ENCODE measurements at regions not wholly inside any gene's neighbourhood (a gene's known extent, or its start where the extent isn't known, plus 50 kb on each side); places are given as distances from the start of the nearest gene placed in this dataset.
"Not testable (repeated sequence)": the region's sequence is repeated elsewhere in the genome, so short reads cannot be mapped to it uniquely, and the experiment has no call there.

- not testable (repeated sequence) for H3K9me3 ChIP-seq (ENCODE audit: control insufficient read depth in 5 of 5, low read length in 5 of 5); H3K4me1 ChIP-seq (ENCODE audit: control insufficient read depth in 5 of 5, insufficient read depth in 5 of 5, low read length in 5 of 5); H3K4me3 ChIP-seq (ENCODE audit: low read depth in 1 of 5, low read length in 5 of 5); H3K36me3 ChIP-seq (ENCODE audit: control insufficient read depth in 5 of 5, insufficient read depth in 5 of 5, low read length in 5 of 5); H3K9ac ChIP-seq (ENCODE audit: low read length in 5 of 5); H3K27me3 ChIP-seq (ENCODE audit: control insufficient read depth in 5 of 5, insufficient read depth in 4 of 5, low read length in 5 of 5); H3K27ac ChIP-seq (ENCODE audit: low read depth, low read length)
Observed at GRCh38 chr1:83474946-83475345, 524.0 kb downstream of the TTLL7 start.

GRCh38 chr1:83473986-83474385, 524.9 kb downstream of the TTLL7 start:
- H3K4me3 ChIP-seq (ENCODE audit: low read depth in 1 of 5, low read length in 5 of 5); H3K27ac ChIP-seq (ENCODE audit: low read depth, low read length); H3K36me3 ChIP-seq (ENCODE audit: control insufficient read depth in 5 of 5, insufficient read depth in 5 of 5, low read length in 5 of 5); H3K4me1 ChIP-seq (ENCODE audit: control insufficient read depth in 5 of 5, insufficient read depth in 5 of 5, low read length in 5 of 5); H3K27me3 ChIP-seq (ENCODE audit: control insufficient read depth in 5 of 5, insufficient read depth in 4 of 5, low read length in 5 of 5); H3K9me3 ChIP-seq (ENCODE audit: control insufficient read depth in 5 of 5, low read length in 5 of 5); H3K9ac ChIP-seq (ENCODE audit: low read length in 5 of 5): not testable (repeated sequence)

- H3K9me3 ChIP-seq (ENCODE audit: control insufficient read depth in 5 of 5, low read length in 5 of 5); H3K27me3 ChIP-seq (ENCODE audit: control insufficient read depth in 5 of 5, insufficient read depth in 4 of 5, low read length in 5 of 5); H3K4me1 ChIP-seq (ENCODE audit: control insufficient read depth in 5 of 5, insufficient read depth in 5 of 5, low read length in 5 of 5); H3K4me3 ChIP-seq (ENCODE audit: low read depth in 1 of 5, low read length in 5 of 5); H3K36me3 ChIP-seq (ENCODE audit: control insufficient read depth in 5 of 5, insufficient read depth in 5 of 5, low read length in 5 of 5); H3K9ac ChIP-seq (ENCODE audit: low read length in 5 of 5); H3K27ac ChIP-seq (ENCODE audit: low read depth, low read length): not testable (repeated sequence)
Observed at GRCh38 chr1:83472066-83472465, 526.9 kb downstream of the TTLL7 start.

GRCh38 chr1:83471272-83471671, 527.7 kb downstream of the TTLL7 start:
- not testable (repeated sequence) for H3K27ac ChIP-seq (ENCODE audit: low read depth, low read length); H3K9me3 ChIP-seq (ENCODE audit: control insufficient read depth in 5 of 5, low read length in 5 of 5); H3K36me3 ChIP-seq (ENCODE audit: control insufficient read depth in 5 of 5, insufficient read depth in 5 of 5, low read length in 5 of 5); H3K4me1 ChIP-seq (ENCODE audit: control insufficient read depth in 5 of 5, insufficient read depth in 5 of 5, low read length in 5 of 5); H3K4me3 ChIP-seq (ENCODE audit: low read depth in 1 of 5, low read length in 5 of 5); H3K27me3 ChIP-seq (ENCODE audit: control insufficient read depth in 5 of 5, insufficient read depth in 4 of 5, low read length in 5 of 5); H3K9ac ChIP-seq (ENCODE audit: low read length in 5 of 5)

- not testable (repeated sequence) for H3K27ac ChIP-seq (ENCODE audit: low read depth, low read length); H3K9me3 ChIP-seq (ENCODE audit: control insufficient read depth in 5 of 5, low read length in 5 of 5); H3K4me1 ChIP-seq (ENCODE audit: control insufficient read depth in 5 of 5, insufficient read depth in 5 of 5, low read length in 5 of 5); H3K27me3 ChIP-seq (ENCODE audit: control insufficient read depth in 5 of 5, insufficient read depth in 4 of 5, low read length in 5 of 5); H3K36me3 ChIP-seq (ENCODE audit: control insufficient read depth in 5 of 5, insufficient read depth in 5 of 5, low read length in 5 of 5); H3K9ac ChIP-seq (ENCODE audit: low read length in 5 of 5); H3K4me3 ChIP-seq (ENCODE audit: low read depth in 1 of 5, low read length in 5 of 5)
Observed at GRCh38 chr1:83468336-83468735, 530.6 kb downstream of the TTLL7 start.

- H3K9ac ChIP-seq (ENCODE audit: low read length in 5 of 5); H3K27me3 ChIP-seq (ENCODE audit: control insufficient read depth in 5 of 5, insufficient read depth in 4 of 5, low read length in 5 of 5); H3K9me3 ChIP-seq (ENCODE audit: control insufficient read depth in 5 of 5, low read length in 5 of 5); H3K36me3 ChIP-seq (ENCODE audit: control insufficient read depth in 5 of 5, insufficient read depth in 5 of 5, low read length in 5 of 5); H3K4me1 ChIP-seq (ENCODE audit: control insufficient read depth in 5 of 5, insufficient read depth in 5 of 5, low read length in 5 of 5); H3K27ac ChIP-seq (ENCODE audit: low read depth, low read length); H3K4me3 ChIP-seq (ENCODE audit: low read depth in 1 of 5, low read length in 5 of 5): not testable (repeated sequence)
Observed at GRCh38 chr1:83457735-83458248, 541.1 kb downstream of the TTLL7 start.

- not testable (repeated sequence) for H3K27me3 ChIP-seq (ENCODE audit: control insufficient read depth in 5 of 5, insufficient read depth in 4 of 5, low read length in 5 of 5); H3K4me1 ChIP-seq (ENCODE audit: control insufficient read depth in 5 of 5, insufficient read depth in 5 of 5, low read length in 5 of 5); H3K27ac ChIP-seq (ENCODE audit: low read depth, low read length); H3K9me3 ChIP-seq (ENCODE audit: control insufficient read depth in 5 of 5, low read length in 5 of 5); H3K36me3 ChIP-seq (ENCODE audit: control insufficient read depth in 5 of 5, insufficient read depth in 5 of 5, low read length in 5 of 5); H3K9ac ChIP-seq (ENCODE audit: low read length in 5 of 5); H3K4me3 ChIP-seq (ENCODE audit: low read depth in 1 of 5, low read length in 5 of 5)
Observed at GRCh38 chr1:83457281-83457680, 541.7 kb downstream of the TTLL7 start.

- not testable (repeated sequence) for H3K27ac ChIP-seq (ENCODE audit: low read depth, low read length); H3K27me3 ChIP-seq (ENCODE audit: control insufficient read depth in 5 of 5, insufficient read depth in 4 of 5, low read length in 5 of 5); H3K9ac ChIP-seq (ENCODE audit: low read length in 5 of 5); H3K4me1 ChIP-seq (ENCODE audit: control insufficient read depth in 5 of 5, insufficient read depth in 5 of 5, low read length in 5 of 5); H3K9me3 ChIP-seq (ENCODE audit: control insufficient read depth in 5 of 5, low read length in 5 of 5); H3K36me3 ChIP-seq (ENCODE audit: control insufficient read depth in 5 of 5, insufficient read depth in 5 of 5, low read length in 5 of 5)
- H3K4me3 ChIP-seq (ENCODE audit: low read depth in 1 of 5, low read length in 5 of 5), result peak overlapping the region in 1 of 5 donors; percentile 48
Observed at GRCh38 chr1:83455753-83456152, 543.2 kb downstream of the TTLL7 start.

GRCh38 chr1:83445873-83446272, 553.1 kb downstream of the TTLL7 start:
- H3K4me1 ChIP-seq (ENCODE audit: control insufficient read depth in 5 of 5, insufficient read depth in 5 of 5, low read length in 5 of 5); H3K36me3 ChIP-seq (ENCODE audit: control insufficient read depth in 5 of 5, insufficient read depth in 5 of 5, low read length in 5 of 5); H3K4me3 ChIP-seq (ENCODE audit: low read depth in 1 of 5, low read length in 5 of 5); H3K27me3 ChIP-seq (ENCODE audit: control insufficient read depth in 5 of 5, insufficient read depth in 4 of 5, low read length in 5 of 5); H3K27ac ChIP-seq (ENCODE audit: low read depth, low read length); H3K9me3 ChIP-seq (ENCODE audit: control insufficient read depth in 5 of 5, low read length in 5 of 5); H3K9ac ChIP-seq (ENCODE audit: low read length in 5 of 5): not testable (repeated sequence)

- H3K9me3 ChIP-seq (ENCODE audit: control insufficient read depth in 5 of 5, low read length in 5 of 5); H3K27ac ChIP-seq (ENCODE audit: low read depth, low read length); H3K4me3 ChIP-seq (ENCODE audit: low read depth in 1 of 5, low read length in 5 of 5); H3K36me3 ChIP-seq (ENCODE audit: control insufficient read depth in 5 of 5, insufficient read depth in 5 of 5, low read length in 5 of 5); H3K9ac ChIP-seq (ENCODE audit: low read length in 5 of 5); H3K27me3 ChIP-seq (ENCODE audit: control insufficient read depth in 5 of 5, insufficient read depth in 4 of 5, low read length in 5 of 5); H3K4me1 ChIP-seq (ENCODE audit: control insufficient read depth in 5 of 5, insufficient read depth in 5 of 5, low read length in 5 of 5): not testable (repeated sequence)
Observed at GRCh38 chr1:83442412-83442811, 556.5 kb downstream of the TTLL7 start.

GRCh38 chr1:83440586-83440985, 558.3 kb downstream of the TTLL7 start:
- H3K9ac ChIP-seq (ENCODE audit: low read length in 5 of 5); H3K4me1 ChIP-seq (ENCODE audit: control insufficient read depth in 5 of 5, insufficient read depth in 5 of 5, low read length in 5 of 5); H3K36me3 ChIP-seq (ENCODE audit: control insufficient read depth in 5 of 5, insufficient read depth in 5 of 5, low read length in 5 of 5); H3K4me3 ChIP-seq (ENCODE audit: low read depth in 1 of 5, low read length in 5 of 5); H3K27me3 ChIP-seq (ENCODE audit: control insufficient read depth in 5 of 5, insufficient read depth in 4 of 5, low read length in 5 of 5); H3K9me3 ChIP-seq (ENCODE audit: control insufficient read depth in 5 of 5, low read length in 5 of 5); H3K27ac ChIP-seq (ENCODE audit: low read depth, low read length): not testable (repeated sequence)

Measured in subcutaneous abdominal adipose tissue (tissue), 5 donors.